ENCODE measurements at regions not wholly inside any gene's neighbourhood (a gene's known extent, or its start where the extent isn't known, plus 50 kb on each side); places are given as distances from the start of the nearest gene placed in this dataset.

GRCh38 chr7:11300241-11300640, 326.6 kb downstream of the PHF14 start:
- TF ChIP-seq CTCF (IDR thresholded peaks at IDR 0.05; ENCODE audit: low read depth, low read length), result no peak
- no peak for TF ChIP-seq POLR2A (IDR thresholded peaks at IDR 0.05; ENCODE audit: extremely low read depth, insufficient read length)
- no peak for TF ChIP-seq MYC (IDR thresholded peaks at IDR 0.05; ENCODE audit: low read depth, low read length)
